PC-9 (cell line): ENCODE measurements at regions not wholly inside any gene's neighbourhood (a gene's known extent, or its start where the extent isn't known, plus 50 kb on each side); places are given as distances from the start of the nearest gene placed in this dataset.

Experiments
- BruUV-seq: library from RNA; stranded (reverse); fragments of 400-500 nt; replicated peaks from 2 replicates; lab custom pipeline; 2021; lab: Mats Ljungman, UMichigan
- CTCF ChIA-PET: fragments of 300-600 bp; sonication (Branson Sonifier 250); formaldehyde crosslinking; loops from one replicate; lab custom pipeline; 2022; ENCODE audit warnings: antibody characterized with exemption; lab: Charles Lee
- POLR2A ChIA-PET: fragments of 300-600 bp; sonication (Branson Sonifier 250); formaldehyde crosslinking; loops from one replicate; lab custom pipeline; 2022; ENCODE audit warnings: antibody characterized with exemption; ENCODE audit not compliant: unreplicated experiment; lab: Charles Lee
- DNase-seq, 2 experiments: peaks; one replicate each; pipeline versions ENCODE4 v3.0.0 to v3.0.0-alpha.2; 2015 to 2022; ENCODE audit warnings: mixed read lengths in 1 of 2
- H2AFZ ChIP-seq: fragments of 200-600 bp; sonication (generic); 2 replicates; pipeline ENCODE4 v1.8.1; 2017; ENCODE audit warnings: antibody characterized with exemption
- H3F3A ChIP-seq: fragments of 200-600 bp; sonication (generic); 2 replicates; pipeline ENCODE4 v1.8.1; 2017; ENCODE audit warnings: antibody characterized with exemption, mild to moderate bottlenecking, low read depth; ENCODE audit not compliant: insufficient read depth
- H3K27ac ChIP-seq: fragments of 200-600 bp; sonication (generic); 2 replicates; pipeline ENCODE4 v1.6.1; 2016; ENCODE audit warnings: mixed run types
- H3K27me3 ChIP-seq: fragments of 200-600 bp; sonication (generic); 2 replicates; pipeline ENCODE4 v1.6.1; 2016; ENCODE audit warnings: low read depth, mixed run types; ENCODE audit not compliant: insufficient read depth
- H3K36me3 ChIP-seq: fragments of 200-600 bp; sonication (generic); 2 replicates; pipeline ENCODE4 v1.6.1; 2016; ENCODE audit warnings: low read depth, mixed run types
- H3K4me1 ChIP-seq: fragments of 200-600 bp; sonication (generic); replicated peaks from 2 replicates; pipeline ENCODE4 v1.6.1; 2016; ENCODE audit warnings: mixed run types; ENCODE audit not compliant: insufficient read depth
- H3K4me2 ChIP-seq: fragments of 200-600 bp; sonication (generic); 2 replicates; pipeline ENCODE4 v1.6.1; 2017; ENCODE audit warnings: mixed run types
- H3K4me3 ChIP-seq: fragments of 200-600 bp; sonication (generic); 2 replicates; pipeline ENCODE4 v1.6.1; 2016; ENCODE audit warnings: mixed run types
- H3K79me2 ChIP-seq: fragments of 200-600 bp; sonication (generic); 2 replicates; pipeline ENCODE4 v1.6.1; 2017; ENCODE audit warnings: low read depth, mixed run types
- H3K9me2 ChIP-seq: fragments of 200-600 bp; sonication (generic); 2 replicates; pipeline ENCODE4 v1.8.1; 2017; ENCODE audit warnings: mild to moderate bottlenecking; ENCODE audit not compliant: insufficient read depth
- H3K9me3 ChIP-seq: fragments of 200-600 bp; sonication (generic); 2 replicates; pipeline ENCODE4 v1.8.1; 2016; ENCODE audit warnings: low read depth; ENCODE audit not compliant: insufficient read depth
- H4K20me1 ChIP-seq: fragments of 200-600 bp; sonication (generic); 2 replicates; pipeline ENCODE4 v1.8.1; 2017; ENCODE audit not compliant: insufficient read depth
- EZH2 ChIP-seq: fragments of 200-600 bp; sonication (generic); IDR thresholded peaks from 2 replicates; pipeline ENCODE4 v1.8.0; 2017; ENCODE audit warnings: antibody characterized with exemption, low read depth
- intact Hi-C: fragments of 100-400 bp; cut with micrococcal nuclease; formaldehyde crosslinking; loops from one replicate; pipeline ENCODE4 v1.10.0; 2022; ENCODE audit not compliant: unreplicated experiment
- TF ChIP-seq, protein P1 (sequence below): fragments of 200-600 bp; sonication (generic); conservative IDR thresholded peaks from 2 replicates; pipeline ENCODE4 v1.6.1; 2017; ENCODE audit warnings: mixed run types, antibody characterized with exemption, mild to moderate bottlenecking, moderate library complexity

DNA sequence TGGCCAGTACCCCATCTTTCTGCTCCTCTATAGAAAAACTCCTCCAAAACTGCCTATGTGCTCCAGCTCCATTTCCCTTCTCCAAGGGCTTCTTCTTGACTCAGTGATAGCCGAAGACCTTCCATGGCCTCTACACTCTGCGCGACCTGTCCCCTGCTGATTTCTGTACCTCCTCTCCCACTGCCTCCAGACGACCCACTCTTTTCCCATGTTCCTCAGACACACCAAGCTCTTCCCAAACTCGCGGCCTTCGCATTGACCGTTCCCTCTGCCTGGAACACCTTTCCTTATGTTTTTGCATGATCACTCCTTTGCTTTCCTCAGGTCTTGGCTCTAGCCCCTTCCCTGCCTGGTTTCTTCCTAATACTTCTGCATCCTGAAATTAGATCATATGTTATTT is 255.6 kb upstream of the SDK2 start:
- Histone ChIP-seq H4K20me1 (no peaks in the 10 kb centered on the region), H3K27ac (no peak overlapping the region), H2AFZ (no peak overlapping the region), H3F3A (no peaks in the 10 kb centered on the region), H3K4me1 (no peaks in the 10 kb centered on the region), H3K79me2 (no peaks in the 10 kb centered on the region), H3K9me3 (no peaks in the 10 kb centered on the region), H3K9me2 (no peaks in the 10 kb centered on the region), H3K4me2 (no peak overlapping the region), H3K36me3 (no peaks in the 10 kb centered on the region), H3K27me3 (peaks cover 95% of the 10 kb centered on the region), H3K4me3 (no peak overlapping the region)
- no TSS peak for BruUV-seq
- ChIA-PET POLR2A (no interaction called here), CTCF (no interaction called here)
- no peak for DNase-seq
- intact Hi-C loops, result no loop called here
- TF ChIP-seq, protein P1, sequence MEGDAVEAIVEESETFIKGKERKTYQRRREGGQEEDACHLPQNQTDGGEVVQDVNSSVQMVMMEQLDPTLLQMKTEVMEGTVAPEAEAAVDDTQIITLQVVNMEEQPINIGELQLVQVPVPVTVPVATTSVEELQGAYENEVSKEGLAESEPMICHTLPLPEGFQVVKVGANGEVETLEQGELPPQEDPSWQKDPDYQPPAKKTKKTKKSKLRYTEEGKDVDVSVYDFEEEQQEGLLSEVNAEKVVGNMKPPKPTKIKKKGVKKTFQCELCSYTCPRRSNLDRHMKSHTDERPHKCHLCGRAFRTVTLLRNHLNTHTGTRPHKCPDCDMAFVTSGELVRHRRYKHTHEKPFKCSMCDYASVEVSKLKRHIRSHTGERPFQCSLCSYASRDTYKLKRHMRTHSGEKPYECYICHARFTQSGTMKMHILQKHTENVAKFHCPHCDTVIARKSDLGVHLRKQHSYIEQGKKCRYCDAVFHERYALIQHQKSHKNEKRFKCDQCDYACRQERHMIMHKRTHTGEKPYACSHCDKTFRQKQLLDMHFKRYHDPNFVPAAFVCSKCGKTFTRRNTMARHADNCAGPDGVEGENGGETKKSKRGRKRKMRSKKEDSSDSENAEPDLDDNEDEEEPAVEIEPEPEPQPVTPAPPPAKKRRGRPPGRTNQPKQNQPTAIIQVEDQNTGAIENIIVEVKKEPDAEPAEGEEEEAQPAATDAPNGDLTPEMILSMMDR, result no peak
- no peak for TF ChIP-seq EZH2

DNA sequence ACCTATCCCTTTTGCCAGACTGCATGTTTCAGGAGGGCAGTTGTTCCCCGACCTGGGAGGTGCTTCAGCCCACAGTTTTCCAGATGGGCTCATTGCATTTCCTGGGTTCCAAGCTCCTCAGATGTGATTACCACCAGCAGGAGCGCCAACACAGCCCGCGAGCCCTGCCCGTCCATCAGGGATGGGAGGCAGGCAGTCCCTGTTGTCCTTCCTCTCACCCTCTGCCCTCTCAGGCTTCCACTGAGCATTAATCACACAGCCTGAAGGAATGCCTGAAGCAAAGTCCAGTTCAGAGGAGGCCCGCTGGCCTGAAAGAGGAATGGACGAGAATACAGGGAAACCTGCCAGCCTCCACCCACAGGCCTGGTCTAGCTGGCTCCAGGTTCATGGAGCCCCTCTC is 256.3 kb upstream of the SDK2 start:
- no peaks in the 10 kb centered on the region for H3F3A ChIP-seq

DNA sequence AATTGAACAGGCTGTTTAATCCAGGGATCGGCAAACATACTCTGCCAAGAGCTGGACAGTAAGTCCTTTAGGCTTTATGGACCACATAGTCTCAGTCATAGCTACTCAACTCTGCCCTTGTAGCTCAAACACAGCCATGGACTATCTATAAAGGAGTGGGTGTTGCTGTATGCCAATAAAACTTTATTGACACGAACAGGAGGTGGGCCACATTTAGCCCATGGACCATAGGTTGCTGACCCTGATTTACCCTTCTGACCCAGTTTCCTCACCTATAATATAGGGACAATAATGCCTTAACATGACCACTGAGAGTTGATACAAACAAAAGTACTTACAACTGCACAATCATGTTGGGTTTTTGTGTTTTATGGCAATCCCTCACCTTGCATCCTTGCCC is 257.0 kb upstream of the SDK2 start:
- no peak for DNase-seq
- no peak overlapping the region for H3K27ac ChIP-seq
- H3K4me3 ChIP-seq, result no peak overlapping the region
- H3K4me1 ChIP-seq, result no peaks in the 10 kb centered on the region
- intact Hi-C loops, result no loop called here
- no peak for TF ChIP-seq EZH2
- TF ChIP-seq, protein P1, result no peak
- no peaks in the 10 kb centered on the region for H3K9me3 ChIP-seq
- H3K79me2 ChIP-seq, result no peaks in the 10 kb centered on the region
- BruUV-seq, result no TSS peak
- ChIA-PET CTCF (no interaction called here), POLR2A (no interaction called here)
- H3K27me3 ChIP-seq, result peaks cover 85% of the 10 kb centered on the region
- no peak overlapping the region for H3K4me2 ChIP-seq
- no peak overlapping the region for H2AFZ ChIP-seq
- H3K36me3 ChIP-seq, result no peaks in the 10 kb centered on the region
- no peaks in the 10 kb centered on the region for H4K20me1 ChIP-seq
- H3F3A ChIP-seq, result no peaks in the 10 kb centered on the region
- no peaks in the 10 kb centered on the region for H3K9me2 ChIP-seq

More for the DNA sequence above, 256.3 kb upstream of the SDK2 start:
- Histone ChIP-seq H3K9me3 (no peaks in the 10 kb centered on the region), H3K9me2 (no peaks in the 10 kb centered on the region), H3K4me1 (no peaks in the 10 kb centered on the region), H3K4me3 (no peak overlapping the region), H3K79me2 (no peaks in the 10 kb centered on the region), H3K27ac (no peak overlapping the region), H3K27me3 (peaks cover 90% of the 10 kb centered on the region), H3K36me3 (no peaks in the 10 kb centered on the region), H3K4me2 (no peak overlapping the region), H4K20me1 (no peaks in the 10 kb centered on the region), H2AFZ (no peak overlapping the region)
- BruUV-seq, result no TSS peak
- intact Hi-C loops, result no loop called here
- TF ChIP-seq, protein P1, result no peak
- TF ChIP-seq EZH2, result no peak
- DNase-seq, result no peak
- ChIA-PET POLR2A (no interaction called here), CTCF (no interaction called here)
